Stimulated activated CD4-positive, alpha-beta T cell treated with anti-CD3 and anti-CD28 coated beads, TNF-alpha, amount 100 ng/mL, for 4 hours (primary cell): ENCODE measurements at regions not wholly inside any gene's neighbourhood (a gene's known extent, or its start where the extent isn't known, plus 50 kb on each side); places are given as distances from the start of the nearest gene placed in this dataset.

Experiments used
- DNase-seq, 3 experiments: peaks; one replicate each; pipeline ENCODE4 v3.0.0-alpha.2; 2020; ENCODE audit warnings: low read depth in 3 of 3

- DNase-seq: no peak
Observed at GRCh38 chr18:24561369-24561965, 101.0 kb downstream of the HRH4 start.

GRCh38 chr18:24567199-24567598 lies 106.8 kb downstream of the HRH4 start:
- DNase-seq: no peak

- no peak for DNase-seq
Observed at GRCh38 chr18:24570716-24571115, 110.3 kb downstream of the HRH4 start.

GRCh38 chr18:24582771-24583170 lies 122.3 kb downstream of the HRH4 start:
- no peak for DNase-seq

- no peak for DNase-seq
Observed at GRCh38 chr18:24584205-24584604, 123.8 kb downstream of the HRH4 start.

GRCh38 chr18:24584813-24585212 lies 124.4 kb downstream of the HRH4 start:
- no peak for DNase-seq

- no peak for DNase-seq
Observed at GRCh38 chr18:24585996-24586566, 125.6 kb downstream of the HRH4 start.

GRCh38 chr18:24586662-24587360 lies 126.4 kb downstream of the HRH4 start:
- DNase-seq: no peak

- DNase-seq: no peak
Observed at GRCh38 chr18:24588440-24588839, 128.0 kb downstream of the HRH4 start.

GRCh38 chr18:24590946-24591345 lies 130.5 kb downstream of the HRH4 start:
- DNase-seq: no peak

- DNase-seq: no peak
Observed at GRCh38 chr18:24593401-24593800, 133.0 kb downstream of the HRH4 start.

- DNase-seq: no peak
Observed at GRCh38 chr18:24593886-24594285, 133.4 kb downstream of the HRH4 start.

GRCh38 chr18:24595561-24596031 lies 135.2 kb downstream of the HRH4 start:
- DNase-seq: no peak

- no peak for DNase-seq
Observed at GRCh38 chr18:24600076-24600654, 139.7 kb downstream of the HRH4 start.

GRCh38 chr18:24601585-24601984 lies 141.1 kb downstream of the HRH4 start:
- no peak for DNase-seq

- no peak for DNase-seq
Observed at GRCh38 chr18:24602201-24602600, 141.8 kb downstream of the HRH4 start.

GRCh38 chr18:24603151-24603550 lies 142.7 kb downstream of the HRH4 start:
- no peak for DNase-seq

GRCh38 chr18:24605444-24605843 lies 145.0 kb downstream of the HRH4 start:
- DNase-seq: no peak

- no peak for DNase-seq
Observed at GRCh38 chr18:24609254-24609653, 148.8 kb downstream of the HRH4 start.

GRCh38 chr18:24611075-24611474 lies 150.6 kb downstream of the HRH4 start:
- no peak for DNase-seq

- no peak for DNase-seq
Observed at GRCh38 chr18:24613896-24614640, 153.6 kb downstream of the HRH4 start.

GRCh38 chr18:24616653-24617052 lies 156.2 kb downstream of the HRH4 start:
- no peak for DNase-seq
